GM10248 (cell line): ENCODE measurements at regions not wholly inside any gene's neighbourhood (a gene's known extent, or its start where the extent isn't known, plus 50 kb on each side); places are given as distances from the start of the nearest gene placed in this dataset.

Experiments
- CTCF ChIA-PET: fragments of 300-600 bp; sonication (Branson Sonifier 250); formaldehyde crosslinking; extraction: SDS; loops from one replicate; lab custom pipeline; 2021; ENCODE audit warnings: antibody characterized with exemption; lab: Yijun Ruan, JAX
- POLR2A ChIA-PET: fragments of 350-650 bp; sonication (Branson Sonifier 250); formaldehyde crosslinking; extraction: SDS; loops from one replicate; lab custom pipeline; 2020; ENCODE audit warnings: antibody characterized with exemption; lab: Yijun Ruan, JAX
- DNase-seq: peaks from one replicate; pipeline ENCODE4 v3.0.0; 2012; ENCODE audit errors: extremely low spot score
- TF ChIP-seq, protein P1 (sequence below): IDR thresholded peaks from 2 replicates; pipeline ENCODE4 v1.5.1; 2012; ENCODE audit warnings: mild to moderate bottlenecking, low read depth; ENCODE audit errors: extremely low read depth, missing control alignments, control extremely low read depth

DNA sequence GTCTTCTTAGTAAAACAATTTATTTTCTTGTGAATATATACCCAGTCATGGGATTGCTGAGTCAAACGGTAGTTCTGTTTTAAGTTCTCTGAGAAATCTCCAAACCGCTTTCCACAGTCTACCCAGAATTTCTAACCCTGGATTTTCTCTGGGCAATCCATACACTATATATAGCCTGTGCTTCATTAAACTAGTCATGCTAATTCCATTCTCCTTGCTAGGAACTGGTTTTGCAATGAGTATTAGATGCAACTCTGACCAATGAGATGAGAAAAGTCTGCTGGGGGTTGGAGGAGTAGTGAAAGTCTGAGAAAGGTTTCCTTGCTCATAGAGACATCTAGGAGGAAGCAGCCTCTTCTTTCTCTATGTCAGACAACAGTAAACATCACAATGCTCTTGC, 196.1 kb upstream of the CDKN3 start:
- CTCF ChIA-PET, result interaction anchor here (1.3 kb wide), 1 partner anchor 137 kb away, joined by 3 read pairs; no protein-coding TSS in a partner anchor
- no peak for DNase-seq
- TF ChIP-seq, protein P1, sequence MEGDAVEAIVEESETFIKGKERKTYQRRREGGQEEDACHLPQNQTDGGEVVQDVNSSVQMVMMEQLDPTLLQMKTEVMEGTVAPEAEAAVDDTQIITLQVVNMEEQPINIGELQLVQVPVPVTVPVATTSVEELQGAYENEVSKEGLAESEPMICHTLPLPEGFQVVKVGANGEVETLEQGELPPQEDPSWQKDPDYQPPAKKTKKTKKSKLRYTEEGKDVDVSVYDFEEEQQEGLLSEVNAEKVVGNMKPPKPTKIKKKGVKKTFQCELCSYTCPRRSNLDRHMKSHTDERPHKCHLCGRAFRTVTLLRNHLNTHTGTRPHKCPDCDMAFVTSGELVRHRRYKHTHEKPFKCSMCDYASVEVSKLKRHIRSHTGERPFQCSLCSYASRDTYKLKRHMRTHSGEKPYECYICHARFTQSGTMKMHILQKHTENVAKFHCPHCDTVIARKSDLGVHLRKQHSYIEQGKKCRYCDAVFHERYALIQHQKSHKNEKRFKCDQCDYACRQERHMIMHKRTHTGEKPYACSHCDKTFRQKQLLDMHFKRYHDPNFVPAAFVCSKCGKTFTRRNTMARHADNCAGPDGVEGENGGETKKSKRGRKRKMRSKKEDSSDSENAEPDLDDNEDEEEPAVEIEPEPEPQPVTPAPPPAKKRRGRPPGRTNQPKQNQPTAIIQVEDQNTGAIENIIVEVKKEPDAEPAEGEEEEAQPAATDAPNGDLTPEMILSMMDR, result no peak
- POLR2A ChIA-PET, result no interaction called here

DNA sequence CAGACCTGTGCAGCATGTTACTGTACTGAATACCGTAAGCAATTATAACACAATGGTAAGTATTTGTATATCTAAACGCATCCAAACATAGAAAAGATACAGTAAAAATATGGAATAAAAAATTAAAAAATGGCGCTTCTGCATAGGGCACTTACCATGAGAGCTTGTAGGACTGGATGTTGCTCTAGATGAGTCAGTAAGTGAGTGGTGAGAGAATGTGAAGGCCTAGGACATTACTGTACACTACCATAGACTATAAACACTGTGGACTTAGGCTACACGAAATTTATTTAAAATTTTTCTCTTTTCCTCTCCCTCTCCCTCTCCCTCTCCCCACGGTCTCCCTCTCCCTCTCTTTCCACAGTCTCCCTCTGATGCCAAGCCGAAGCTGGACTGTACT, 194.5 kb upstream of the CDKN3 start:
- no peak for DNase-seq
- TF ChIP-seq, protein P1, result no peak
- CTCF ChIA-PET, result no interaction called here
- POLR2A ChIA-PET, result no interaction called here

DNA sequence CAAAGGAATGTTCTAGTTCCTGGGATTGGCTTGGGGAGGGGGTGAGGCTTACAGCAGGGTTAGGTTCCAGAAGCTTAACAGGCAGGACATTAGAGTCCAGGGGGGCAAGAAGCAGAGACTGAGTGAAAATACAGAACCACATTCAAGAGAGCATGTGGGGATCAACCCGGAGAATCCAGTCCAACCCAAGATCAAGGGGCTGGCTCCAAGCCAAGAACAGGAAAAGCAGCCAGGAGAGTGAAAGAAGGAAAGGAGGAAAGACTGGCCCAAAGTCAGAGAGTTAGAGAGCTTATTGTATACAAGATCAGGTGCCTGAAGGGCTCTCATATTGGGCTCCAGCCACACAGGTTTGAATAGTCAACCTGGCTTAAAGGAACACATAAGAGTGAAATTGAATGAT, 190.3 kb upstream of the CDKN3 start:
- ChIA-PET POLR2A (no interaction called here), CTCF (interaction anchor here (0.8 kb wide), 1 partner anchor 11 kb away, joined by 3 read pairs; no protein-coding TSS in a partner anchor)
- DNase-seq, result no peak
- TF ChIP-seq, protein P1, result no peak

DNA sequence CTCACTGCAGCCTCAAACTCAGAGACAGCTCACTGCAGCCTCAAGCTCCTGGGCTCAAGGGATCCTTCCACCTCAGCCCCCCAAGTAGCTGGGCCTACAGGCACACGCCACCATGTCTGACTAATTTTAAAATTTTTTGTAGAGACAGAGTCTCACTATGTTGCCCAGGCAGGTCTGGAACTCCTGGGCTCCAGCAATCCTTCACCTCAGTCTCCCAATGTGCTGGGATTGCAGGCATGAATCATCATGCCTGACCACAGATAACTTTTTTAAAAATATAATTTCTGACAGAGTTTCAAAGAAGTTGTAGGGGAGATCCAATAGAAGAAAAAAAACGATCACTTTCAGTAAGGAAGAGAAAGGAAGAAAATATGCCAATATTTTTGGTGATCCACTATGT, 189.7 kb upstream of the CDKN3 start:
- TF ChIP-seq, protein P1, result no peak
- POLR2A ChIA-PET, result no interaction called here
- CTCF ChIA-PET, result no interaction called here
- no peak for DNase-seq

DNA sequence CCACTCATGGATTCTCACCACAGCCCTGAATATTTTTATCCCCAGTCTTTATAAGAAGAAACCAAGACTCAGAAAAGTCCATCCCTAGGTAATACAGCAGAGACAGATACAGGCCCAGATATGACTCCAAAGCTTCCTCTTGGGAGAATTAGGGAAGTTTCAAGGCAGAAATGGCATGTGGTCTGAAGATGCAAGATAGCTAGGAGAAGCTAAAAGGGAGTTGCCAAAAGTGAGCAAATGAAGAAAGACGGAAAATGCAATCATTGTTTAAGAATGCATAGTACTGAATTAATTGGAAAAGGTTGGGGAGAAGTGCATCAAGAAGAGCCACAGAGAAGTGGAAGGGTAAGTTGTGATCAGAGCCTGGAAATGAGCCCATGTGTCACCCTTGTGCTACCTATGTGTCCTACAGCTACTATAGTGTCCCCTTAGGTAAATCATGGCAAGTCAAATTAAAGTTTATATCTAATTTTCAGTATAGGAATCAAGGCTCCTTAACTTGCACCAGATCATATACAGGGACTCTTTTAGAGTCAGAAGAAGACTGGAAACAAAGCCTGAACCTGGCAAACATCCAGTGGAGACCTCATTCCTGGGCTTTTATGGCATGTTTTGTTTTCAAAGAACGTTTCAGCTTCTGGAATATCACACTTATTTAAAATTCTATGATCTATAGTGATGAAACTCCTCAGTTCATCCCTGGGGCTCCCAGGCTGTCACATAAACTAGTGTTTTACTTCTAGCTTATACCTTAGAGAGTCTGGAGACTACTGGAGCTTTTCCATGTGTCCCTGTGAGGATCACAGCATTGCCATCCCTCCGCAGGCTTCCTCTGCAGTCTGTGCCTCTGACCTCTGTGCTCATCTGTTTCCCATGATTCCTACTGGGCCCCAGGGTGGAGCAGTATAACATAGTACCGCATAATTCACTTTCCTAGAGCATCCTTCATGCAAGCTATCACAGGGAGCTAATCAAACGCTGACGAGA, 189.0 kb upstream of the CDKN3 start:
- POLR2A ChIA-PET, result no interaction called here
- CTCF ChIA-PET, result no interaction called here
- TF ChIP-seq, protein P1, result no peak
- no peak for DNase-seq

DNA sequence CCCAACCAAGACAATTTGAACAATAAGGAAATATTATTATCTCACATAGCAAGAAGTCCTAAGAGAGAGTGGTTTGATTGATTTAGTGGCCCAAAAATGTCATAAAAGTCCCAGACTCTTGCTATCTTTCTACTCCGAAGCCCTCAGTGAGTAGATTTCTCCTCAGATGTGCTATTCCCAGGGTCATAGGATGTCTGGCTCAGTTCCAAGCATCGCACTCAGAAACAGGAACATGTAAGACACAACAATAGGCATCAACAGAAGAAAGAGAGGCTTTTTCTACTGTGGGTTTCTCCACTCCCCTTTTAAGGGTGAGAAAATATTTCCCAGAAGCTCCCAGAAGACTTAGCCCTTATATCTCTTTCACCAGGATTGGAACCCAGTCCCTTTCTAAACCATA, 188.1 kb upstream of the CDKN3 start:
- CTCF ChIA-PET, result interaction anchor here (1.2 to 1.8 kb wide), 2 partner anchors 10 to 12 kb away, joined by 4 to 6 read pairs; no protein-coding TSS in a partner anchor
- DNase-seq, result no peak
- POLR2A ChIA-PET, result interaction anchor here (0.6 kb wide), 1 partner anchor 1056 kb away, joined by 3 read pairs; the partner anchor contains the start of gene DDHD1
- TF ChIP-seq, protein P1, result no peak
